ENCODE measurements at regions not wholly inside any gene's neighbourhood (a gene's known extent, or its start where the extent isn't known, plus 50 kb on each side); places are given as distances from the start of the nearest gene placed in this dataset.

GRCh38 chr6:67184405-67184804 lies 1450.7 kb upstream of the ADGRB3 start (continued):
- TF ChIP-seq PHF8 (IDR thresholded peaks at IDR 0.05; ENCODE audit: borderline replicate concordance, low read length) (no peak), HBP1 (CRISPR knock-in tag; IDR thresholded peaks at IDR 0.05) (no peak), MTA2 (IDR thresholded peaks at IDR 0.05; ENCODE audit: low read depth) (peak; percentile 46; the same call in 1 of the 2 replicates), POLR2B (IDR thresholded peaks at IDR 0.05; ENCODE audit: low read depth, partially characterized antibody) (no peak), GABPB1 (CRISPR knock-in tag; IDR thresholded peaks at IDR 0.05) (no peak), ZNF384 (IDR thresholded peaks at IDR 0.05; ENCODE audit: low read depth, low read length) (no peak), BCOR (IDR thresholded peaks at IDR 0.05) (no peak), OTX1 (CRISPR knock-in tag; IDR thresholded peaks at IDR 0.05) (no peak), CHD1 (IDR thresholded peaks at IDR 0.05; ENCODE audit: low read length) (no peak), TCF3 (CRISPR knock-in tag; IDR thresholded peaks at IDR 0.05) (peak; percentile 46; the same call in 1 of the 2 replicates), CC2D1A (IDR thresholded peaks at IDR 0.05) (peak; percentile 33; the same call in 1 of the 2 replicates), TOE1 (IDR thresholded peaks at IDR 0.05; ENCODE audit: borderline replicate concordance) (no peak), TOE1 (CRISPR knock-in tag; IDR thresholded peaks at IDR 0.05; ENCODE audit: borderline replicate concordance, low read depth) (no peak)
- TF ChIP-seq, protein P1, sequence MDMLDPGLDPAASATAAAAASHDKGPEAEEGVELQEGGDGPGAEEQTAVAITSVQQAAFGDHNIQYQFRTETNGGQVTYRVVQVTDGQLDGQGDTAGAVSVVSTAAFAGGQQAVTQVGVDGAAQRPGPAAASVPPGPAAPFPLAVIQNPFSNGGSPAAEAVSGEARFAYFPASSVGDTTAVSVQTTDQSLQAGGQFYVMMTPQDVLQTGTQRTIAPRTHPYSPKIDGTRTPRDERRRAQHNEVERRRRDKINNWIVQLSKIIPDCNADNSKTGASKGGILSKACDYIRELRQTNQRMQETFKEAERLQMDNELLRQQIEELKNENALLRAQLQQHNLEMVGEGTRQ (CRISPR knock-in tag; IDR thresholded peaks at IDR 0.05) = no peak
- TF ChIP-seq, protein P2, sequence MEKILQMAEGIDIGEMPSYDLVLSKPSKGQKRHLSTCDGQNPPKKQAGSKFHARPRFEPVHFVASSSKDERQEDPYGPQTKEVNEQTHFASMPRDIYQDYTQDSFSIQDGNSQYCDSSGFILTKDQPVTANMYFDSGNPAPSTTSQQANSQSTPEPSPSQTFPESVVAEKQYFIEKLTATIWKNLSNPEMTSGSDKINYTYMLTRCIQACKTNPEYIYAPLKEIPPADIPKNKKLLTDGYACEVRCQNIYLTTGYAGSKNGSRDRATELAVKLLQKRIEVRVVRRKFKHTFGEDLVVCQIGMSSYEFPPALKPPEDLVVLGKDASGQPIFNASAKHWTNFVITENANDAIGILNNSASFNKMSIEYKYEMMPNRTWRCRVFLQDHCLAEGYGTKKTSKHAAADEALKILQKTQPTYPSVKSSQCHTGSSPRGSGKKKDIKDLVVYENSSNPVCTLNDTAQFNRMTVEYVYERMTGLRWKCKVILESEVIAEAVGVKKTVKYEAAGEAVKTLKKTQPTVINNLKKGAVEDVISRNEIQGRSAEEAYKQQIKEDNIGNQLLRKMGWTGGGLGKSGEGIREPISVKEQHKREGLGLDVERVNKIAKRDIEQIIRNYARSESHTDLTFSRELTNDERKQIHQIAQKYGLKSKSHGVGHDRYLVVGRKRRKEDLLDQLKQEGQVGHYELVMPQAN (IDR thresholded peaks at IDR 0.05; ENCODE audit: borderline replicate concordance) = no peak
- TF ChIP-seq, protein P3, sequence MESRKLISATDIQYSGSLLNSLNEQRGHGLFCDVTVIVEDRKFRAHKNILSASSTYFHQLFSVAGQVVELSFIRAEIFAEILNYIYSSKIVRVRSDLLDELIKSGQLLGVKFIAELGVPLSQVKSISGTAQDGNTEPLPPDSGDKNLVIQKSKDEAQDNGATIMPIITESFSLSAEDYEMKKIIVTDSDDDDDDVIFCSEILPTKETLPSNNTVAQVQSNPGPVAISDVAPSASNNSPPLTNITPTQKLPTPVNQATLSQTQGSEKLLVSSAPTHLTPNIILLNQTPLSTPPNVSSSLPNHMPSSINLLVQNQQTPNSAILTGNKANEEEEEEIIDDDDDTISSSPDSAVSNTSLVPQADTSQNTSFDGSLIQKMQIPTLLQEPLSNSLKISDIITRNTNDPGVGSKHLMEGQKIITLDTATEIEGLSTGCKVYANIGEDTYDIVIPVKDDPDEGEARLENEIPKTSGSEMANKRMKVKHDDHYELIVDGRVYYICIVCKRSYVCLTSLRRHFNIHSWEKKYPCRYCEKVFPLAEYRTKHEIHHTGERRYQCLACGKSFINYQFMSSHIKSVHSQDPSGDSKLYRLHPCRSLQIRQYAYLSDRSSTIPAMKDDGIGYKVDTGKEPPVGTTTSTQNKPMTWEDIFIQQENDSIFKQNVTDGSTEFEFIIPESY (CRISPR knock-in tag; IDR thresholded peaks at IDR 0.05) = no peak
- TF ChIP-seq, protein P4, sequence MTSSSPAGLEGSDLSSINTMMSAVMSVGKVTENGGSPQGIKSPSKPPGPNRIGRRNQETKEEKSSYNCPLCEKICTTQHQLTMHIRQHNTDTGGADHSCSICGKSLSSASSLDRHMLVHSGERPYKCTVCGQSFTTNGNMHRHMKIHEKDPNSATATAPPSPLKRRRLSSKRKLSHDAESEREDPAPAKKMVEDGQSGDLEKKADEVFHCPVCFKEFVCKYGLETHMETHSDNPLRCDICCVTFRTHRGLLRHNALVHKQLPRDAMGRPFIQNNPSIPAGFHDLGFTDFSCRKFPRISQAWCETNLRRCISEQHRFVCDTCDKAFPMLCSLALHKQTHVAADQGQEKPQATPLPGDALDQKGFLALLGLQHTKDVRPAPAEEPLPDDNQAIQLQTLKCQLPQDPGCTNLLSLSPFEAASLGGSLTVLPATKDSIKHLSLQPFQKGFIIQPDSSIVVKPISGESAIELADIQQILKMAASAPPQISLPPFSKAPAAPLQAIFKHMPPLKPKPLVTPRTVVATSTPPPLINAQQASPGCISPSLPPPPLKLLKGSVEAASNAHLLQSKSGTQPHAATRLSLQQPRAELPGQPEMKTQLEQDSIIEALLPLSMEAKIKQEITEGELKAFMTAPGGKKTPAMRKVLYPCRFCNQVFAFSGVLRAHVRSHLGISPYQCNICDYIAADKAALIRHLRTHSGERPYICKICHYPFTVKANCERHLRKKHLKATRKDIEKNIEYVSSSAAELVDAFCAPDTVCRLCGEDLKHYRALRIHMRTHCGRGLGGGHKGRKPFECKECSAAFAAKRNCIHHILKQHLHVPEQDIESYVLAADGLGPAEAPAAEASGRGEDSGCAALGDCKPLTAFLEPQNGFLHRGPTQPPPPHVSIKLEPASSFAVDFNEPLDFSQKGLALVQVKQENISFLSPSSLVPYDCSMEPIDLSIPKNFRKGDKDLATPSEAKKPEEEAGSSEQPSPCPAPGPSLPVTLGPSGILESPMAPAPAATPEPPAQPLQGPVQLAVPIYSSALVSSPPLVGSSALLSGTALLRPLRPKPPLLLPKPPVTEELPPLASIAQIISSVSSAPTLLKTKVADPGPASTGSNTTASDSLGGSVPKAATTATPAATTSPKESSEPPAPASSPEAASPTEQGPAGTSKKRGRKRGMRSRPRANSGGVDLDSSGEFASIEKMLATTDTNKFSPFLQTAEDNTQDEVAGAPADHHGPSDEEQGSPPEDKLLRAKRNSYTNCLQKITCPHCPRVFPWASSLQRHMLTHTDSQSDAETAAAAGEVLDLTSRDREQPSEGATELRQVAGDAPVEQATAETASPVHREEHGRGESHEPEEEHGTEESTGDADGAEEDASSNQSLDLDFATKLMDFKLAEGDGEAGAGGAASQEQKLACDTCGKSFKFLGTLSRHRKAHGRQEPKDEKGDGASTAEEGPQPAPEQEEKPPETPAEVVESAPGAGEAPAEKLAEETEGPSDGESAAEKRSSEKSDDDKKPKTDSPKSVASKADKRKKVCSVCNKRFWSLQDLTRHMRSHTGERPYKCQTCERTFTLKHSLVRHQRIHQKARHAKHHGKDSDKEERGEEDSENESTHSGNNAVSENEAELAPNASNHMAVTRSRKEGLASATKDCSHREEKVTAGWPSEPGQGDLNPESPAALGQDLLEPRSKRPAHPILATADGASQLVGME (CRISPR knock-in tag; IDR thresholded peaks at IDR 0.05) = no peak

Data from K562 (cell line).